ENCODE measurements at regions not wholly inside any gene's neighbourhood (a gene's known extent, or its start where the extent isn't known, plus 50 kb on each side); places are given as distances from the start of the nearest gene placed in this dataset.

DNA sequence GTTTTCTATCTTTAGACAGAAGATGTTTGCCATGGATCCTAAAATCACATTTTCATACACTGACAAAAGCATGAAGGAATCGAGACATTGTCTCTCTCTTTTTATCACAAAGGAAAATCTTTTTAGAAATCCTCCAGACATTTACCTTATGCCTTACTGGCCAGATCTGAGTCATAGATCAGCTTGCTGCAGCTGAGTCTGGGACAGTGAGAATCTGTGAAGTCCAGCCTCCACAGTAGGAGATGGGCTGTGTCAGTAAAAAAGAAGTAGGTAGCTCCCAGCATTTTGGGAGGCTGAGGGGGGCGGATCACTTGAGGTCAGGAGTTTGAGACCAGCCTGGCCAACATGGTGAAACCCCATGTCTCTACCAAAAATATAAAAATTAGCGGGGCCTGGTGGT is 333.4 kb upstream of the ZNF462 start:
- no peak overlapping the region for H3K4ac ChIP-seq (ENCODE audit: low read depth in 1 of 2, low read length in 2 of 2)
- no peaks in the 10 kb centered on the region for H3K79me1 ChIP-seq (replicated peaks; ENCODE audit: low read length, poor library complexity, severe bottlenecking)
- H3K4me1 ChIP-seq (ENCODE audit: control insufficient read depth, insufficient read depth, low read depth, low read length) = no peaks in the 10 kb centered on the region
- H3K4me3 ChIP-seq (ENCODE audit: insufficient read depth in 1 of 2, low read depth in 1 of 2, low read length in 2 of 2) = no peak overlapping the region
- H2BK120ac ChIP-seq (ENCODE audit: low read depth, low read length) = no peak overlapping the region
- DNase-seq = no peak
- H2BK15ac ChIP-seq (ENCODE audit: low read depth, poor library complexity, severe bottlenecking) = no peak overlapping the region
- H3K9ac ChIP-seq (ENCODE audit: low read length) = no peak overlapping the region
- no peak overlapping the region for H2AK5ac ChIP-seq (ENCODE audit: low read length, severe bottlenecking)
- WGBS = 75% methylated on average over 3 of the region's 3 CpGs
- H3K36me3 ChIP-seq (ENCODE audit: control insufficient read depth in 1 of 2, insufficient read depth in 2 of 2, low read depth in 1 of 2, low read length in 2 of 2) = no peaks in the 10 kb centered on the region
- H3K18ac ChIP-seq (ENCODE audit: low read depth in 1 of 2, low read length in 2 of 2) = no peak overlapping the region
- H4K8ac ChIP-seq (ENCODE audit: low read length) = no peak overlapping the region
- no peak overlapping the region for H2AFZ ChIP-seq (ENCODE audit: low read depth, low read length)
- no peak overlapping the region for H3K23ac ChIP-seq (ENCODE audit: low read length in 2 of 2)
- no peak overlapping the region for H3K27ac ChIP-seq (ENCODE audit: low read length, poor library complexity, severe bottlenecking)
- no peak overlapping the region for H2BK12ac ChIP-seq (ENCODE audit: low read length in 2 of 2)
- H3K27me3 ChIP-seq (ENCODE audit: control insufficient read depth in 1 of 2, insufficient read depth in 1 of 2, low read length in 2 of 2) = no peaks in the 10 kb centered on the region
- H3K4me2 ChIP-seq (ENCODE audit: low read length, poor library complexity, severe bottlenecking) = no peak overlapping the region
- no peak overlapping the region for H2BK5ac ChIP-seq (ENCODE audit: low read depth, low read length, poor library complexity, severe bottlenecking)
- H3K9me3 ChIP-seq (ENCODE audit: control insufficient read depth, low read length) = no peaks in the 10 kb centered on the region
- no peak overlapping the region for H4K91ac ChIP-seq (ENCODE audit: low read length)
- no peak overlapping the region for H3K14ac ChIP-seq (ENCODE audit: low read length in 2 of 2)

DNA sequence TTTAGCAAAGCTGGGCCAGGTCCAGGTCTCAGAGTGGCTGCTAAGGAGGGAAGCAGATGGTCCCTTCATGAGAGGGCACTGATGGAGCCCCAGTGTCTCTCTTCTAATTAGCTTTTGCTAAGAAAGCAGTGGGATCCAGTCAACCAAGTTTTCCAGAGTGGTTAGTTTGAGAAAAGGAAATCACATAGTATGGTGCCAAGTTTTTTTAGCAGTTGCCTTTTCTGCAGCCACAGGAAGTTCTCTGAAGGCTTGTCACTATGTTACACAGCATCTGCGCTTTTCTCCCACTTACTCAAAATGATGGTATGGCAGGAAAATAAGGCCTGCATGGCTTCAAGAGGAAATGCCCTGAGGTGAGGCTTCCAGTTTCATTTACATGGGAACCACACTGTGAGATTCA is 331.5 kb upstream of the ZNF462 start:
- Histone ChIP-seq H3K79me1 (replicated peaks; ENCODE audit: low read length, poor library complexity, severe bottlenecking) (no peaks in the 10 kb centered on the region), H2AK5ac (ENCODE audit: low read length, severe bottlenecking) (no peak overlapping the region), H3K14ac (ENCODE audit: low read length in 2 of 2) (peak overlapping the region in 1 of 2 experiments; percentile 55), H4K91ac (ENCODE audit: low read length) (no peak overlapping the region), H2BK5ac (ENCODE audit: low read depth, low read length, poor library complexity, severe bottlenecking) (no peak overlapping the region), H2AFZ (ENCODE audit: low read depth, low read length) (no peak overlapping the region), H3K4ac (ENCODE audit: low read depth in 1 of 2, low read length in 2 of 2) (no peak overlapping the region), H3K18ac (ENCODE audit: low read depth in 1 of 2, low read length in 2 of 2) (no peak overlapping the region), H2BK12ac (ENCODE audit: low read length in 2 of 2) (no peak overlapping the region), H3K9ac (ENCODE audit: low read length) (no peak overlapping the region), H3K4me2 (ENCODE audit: low read length, poor library complexity, severe bottlenecking) (no peak overlapping the region), H3K27me3 (ENCODE audit: control insufficient read depth in 1 of 2, insufficient read depth in 1 of 2, low read length in 2 of 2) (no peaks in the 10 kb centered on the region), H4K8ac (ENCODE audit: low read length) (no peak overlapping the region), H3K9me3 (ENCODE audit: control insufficient read depth, low read length) (no peaks in the 10 kb centered on the region), H3K4me3 (ENCODE audit: insufficient read depth in 1 of 2, low read depth in 1 of 2, low read length in 2 of 2) (no peak overlapping the region), H3K23ac (ENCODE audit: low read length in 2 of 2) (no peak overlapping the region), H2BK15ac (ENCODE audit: low read depth, poor library complexity, severe bottlenecking) (no peak overlapping the region), H3K27ac (ENCODE audit: low read length, poor library complexity, severe bottlenecking) (no peak overlapping the region), H2BK120ac (ENCODE audit: low read depth, low read length) (no peak overlapping the region), H3K36me3 (ENCODE audit: control insufficient read depth in 1 of 2, insufficient read depth in 2 of 2, low read depth in 1 of 2, low read length in 2 of 2) (no peaks in the 10 kb centered on the region), H3K4me1 (ENCODE audit: control insufficient read depth, insufficient read depth, low read depth, low read length) (no peaks in the 10 kb centered on the region)
- DNase-seq = no peak
- WGBS = 100% methylated on average over 1 of the region's 1 CpG

DNA sequence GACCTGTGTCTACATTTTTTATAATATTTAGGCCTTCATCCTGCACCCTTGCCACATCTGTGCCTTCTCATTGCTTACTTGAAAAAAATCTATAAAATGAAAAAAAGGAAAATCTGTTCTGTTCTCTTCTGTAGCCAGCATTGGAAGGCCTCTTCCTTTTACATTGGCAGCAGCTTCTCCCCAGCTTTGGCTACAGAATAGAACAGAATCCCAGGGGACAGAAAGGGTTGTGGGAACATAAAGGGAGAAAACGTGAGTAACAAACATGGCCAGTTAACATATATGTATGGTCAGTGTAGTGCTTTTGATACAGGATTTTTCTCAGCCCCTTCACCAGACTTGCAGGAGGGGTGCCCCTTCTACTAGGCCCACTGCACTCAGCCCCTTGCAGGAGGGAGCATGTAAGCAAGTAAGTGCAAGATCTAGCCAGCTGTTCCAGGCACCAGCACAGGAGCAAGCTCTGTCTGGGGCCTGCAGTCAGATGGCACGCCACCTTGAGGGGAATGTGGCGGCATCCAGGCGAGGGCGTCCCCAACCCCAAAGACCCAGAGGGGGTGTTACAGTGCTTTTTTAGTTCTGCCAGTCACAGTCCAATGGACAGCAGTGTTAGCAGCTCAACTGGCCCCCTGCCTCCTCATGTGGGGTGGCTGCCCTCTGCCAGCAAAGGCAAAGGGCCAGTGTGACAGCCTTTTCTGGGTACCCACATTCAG is 330.5 kb upstream of the ZNF462 start:
- no peaks in the 10 kb centered on the region for H3K4me1 ChIP-seq (ENCODE audit: control insufficient read depth, insufficient read depth, low read depth, low read length)
- no peak overlapping the region for H2BK5ac ChIP-seq (ENCODE audit: low read depth, low read length, poor library complexity, severe bottlenecking)
- no peak overlapping the region for H3K4me2 ChIP-seq (ENCODE audit: low read length, poor library complexity, severe bottlenecking)
- no peak overlapping the region for H3K4ac ChIP-seq (ENCODE audit: low read depth in 1 of 2, low read length in 2 of 2)
- H3K79me1 ChIP-seq (replicated peaks; ENCODE audit: low read length, poor library complexity, severe bottlenecking) = no peaks in the 10 kb centered on the region
- no peaks in the 10 kb centered on the region for H3K27me3 ChIP-seq (ENCODE audit: control insufficient read depth in 1 of 2, insufficient read depth in 1 of 2, low read length in 2 of 2)
- H3K9ac ChIP-seq (ENCODE audit: low read length) = no peak overlapping the region
- H2BK12ac ChIP-seq (ENCODE audit: low read length in 2 of 2) = no peak overlapping the region
- no peak overlapping the region for H3K18ac ChIP-seq (ENCODE audit: low read depth in 1 of 2, low read length in 2 of 2)
- DNase-seq = no peak
- H2AFZ ChIP-seq (ENCODE audit: low read depth, low read length) = no peak overlapping the region
- no peaks in the 10 kb centered on the region for H3K36me3 ChIP-seq (ENCODE audit: control insufficient read depth in 1 of 2, insufficient read depth in 2 of 2, low read depth in 1 of 2, low read length in 2 of 2)
- no peak overlapping the region for H3K23ac ChIP-seq (ENCODE audit: low read length in 2 of 2)
- H4K91ac ChIP-seq (ENCODE audit: low read length) = no peak overlapping the region
- H2BK15ac ChIP-seq (ENCODE audit: low read depth, poor library complexity, severe bottlenecking) = no peak overlapping the region
- no peak overlapping the region for H3K4me3 ChIP-seq (ENCODE audit: insufficient read depth in 1 of 2, low read depth in 1 of 2, low read length in 2 of 2)
- no peak overlapping the region for H2BK120ac ChIP-seq (ENCODE audit: low read depth, low read length)
- H3K27ac ChIP-seq (ENCODE audit: low read length, poor library complexity, severe bottlenecking) = no peak overlapping the region
- no peaks in the 10 kb centered on the region for H3K9me3 ChIP-seq (ENCODE audit: control insufficient read depth, low read length)
- H2AK5ac ChIP-seq (ENCODE audit: low read length, severe bottlenecking) = no peak overlapping the region
- WGBS = 100% methylated on average over 5 of the region's 5 CpGs
- H3K14ac ChIP-seq (ENCODE audit: low read length in 2 of 2) = no peak overlapping the region
- no peak overlapping the region for H4K8ac ChIP-seq (ENCODE audit: low read length)

DNA sequence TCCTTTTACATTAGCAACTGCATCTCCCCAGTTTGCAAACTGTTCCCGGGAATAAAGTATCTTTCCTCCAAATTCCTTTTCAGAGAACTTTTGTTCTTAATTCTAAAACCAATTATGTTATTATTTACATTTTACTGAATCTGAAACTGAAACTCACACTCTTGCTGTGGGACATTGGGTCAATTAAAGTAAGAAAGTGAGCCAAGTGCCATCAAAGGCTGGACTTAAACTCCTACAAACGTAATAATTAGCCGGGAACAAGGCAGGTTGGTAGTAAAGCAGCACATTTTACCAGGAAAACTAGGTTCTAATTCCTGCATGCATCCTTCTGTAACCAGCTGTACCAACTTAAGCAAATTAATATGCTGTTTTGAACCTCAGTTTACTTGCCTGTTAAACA is 328.2 kb upstream of the ZNF462 start:
- Histone ChIP-seq H3K4ac (ENCODE audit: low read depth in 1 of 2, low read length in 2 of 2) (no peak overlapping the region), H4K8ac (ENCODE audit: low read length) (no peak overlapping the region), H3K23ac (ENCODE audit: low read length in 2 of 2) (no peak overlapping the region), H2BK5ac (ENCODE audit: low read depth, low read length, poor library complexity, severe bottlenecking) (no peak overlapping the region), H3K4me3 (ENCODE audit: insufficient read depth in 1 of 2, low read depth in 1 of 2, low read length in 2 of 2) (no peak overlapping the region), H2BK120ac (ENCODE audit: low read depth, low read length) (no peak overlapping the region), H4K91ac (ENCODE audit: low read length) (no peak overlapping the region), H2AK5ac (ENCODE audit: low read length, severe bottlenecking) (no peak overlapping the region), H3K4me2 (ENCODE audit: low read length, poor library complexity, severe bottlenecking) (no peak overlapping the region), H2BK12ac (ENCODE audit: low read length in 2 of 2) (no peak overlapping the region), H3K36me3 (ENCODE audit: control insufficient read depth in 1 of 2, insufficient read depth in 2 of 2, low read depth in 1 of 2, low read length in 2 of 2) (no peaks in the 10 kb centered on the region), H3K18ac (ENCODE audit: low read depth in 1 of 2, low read length in 2 of 2) (no peak overlapping the region), H2AFZ (ENCODE audit: low read depth, low read length) (no peak overlapping the region), H3K9me3 (ENCODE audit: control insufficient read depth, low read length) (no peaks in the 10 kb centered on the region), H3K9ac (ENCODE audit: low read length) (no peak overlapping the region), H2BK15ac (ENCODE audit: low read depth, poor library complexity, severe bottlenecking) (no peak overlapping the region), H3K27me3 (ENCODE audit: control insufficient read depth in 1 of 2, insufficient read depth in 1 of 2, low read length in 2 of 2) (no peaks in the 10 kb centered on the region), H3K27ac (ENCODE audit: low read length, poor library complexity, severe bottlenecking) (no peak overlapping the region), H3K79me1 (replicated peaks; ENCODE audit: low read length, poor library complexity, severe bottlenecking) (no peaks in the 10 kb centered on the region), H3K14ac (ENCODE audit: low read length in 2 of 2) (no peak overlapping the region), H3K4me1 (ENCODE audit: control insufficient read depth, insufficient read depth, low read depth, low read length) (no peaks in the 10 kb centered on the region)
- DNase-seq = no peak
- 97% methylated on average over 3 of the region's 3 CpGs for WGBS

All from mesenchymal stem cell (in vitro differentiated cells and primary cell).